KOPT-K1 (cell line): ENCODE measurements at regions not wholly inside any gene's neighbourhood (a gene's known extent, or its start where the extent isn't known, plus 50 kb on each side); places are given as distances from the start of the nearest gene placed in this dataset.
"Not testable (repeated sequence)": the region's sequence is repeated elsewhere in the genome, so short reads cannot be mapped to it uniquely, and the experiment has no call there.

Source experiments
- H3K27ac ChIP-seq: fragments of 200-600 bp; sonication (generic); 2 replicates; pipeline ENCODE4 v1.5.1; 2016; ENCODE audit warnings: antibody characterized with exemption, mild to moderate bottlenecking, low read depth, low read length; ENCODE audit not compliant: poor library complexity, severe bottlenecking
- H3K36me3 ChIP-seq: fragments of 200-600 bp; sonication (generic); 2 replicates; pipeline ENCODE4 v1.5.1; 2017; ENCODE audit warnings: antibody characterized with exemption, mild to moderate bottlenecking, low read length, moderate library complexity; ENCODE audit not compliant: insufficient read depth
- H3K9me3 ChIP-seq: fragments of 200-600 bp; sonication (generic); 2 replicates; pipeline ENCODE4 v1.5.1; 2017; ENCODE audit warnings: antibody characterized with exemption, low read length, mild to moderate bottlenecking; ENCODE audit not compliant: insufficient read depth, poor library complexity, severe bottlenecking

- Histone ChIP-seq H3K27ac (no peak overlapping the region), H3K9me3 (no peaks in the 10 kb centered on the region), H3K36me3 (no peaks in the 10 kb centered on the region)
Observed at GRCh38 chr1:213448776-213449175, 397.7 kb downstream of the RPS6KC1 start.

- no peaks in the 10 kb centered on the region for H3K9me3 ChIP-seq
- no peak overlapping the region for H3K27ac ChIP-seq
- H3K36me3 ChIP-seq: no peaks in the 10 kb centered on the region
Observed at GRCh38 chr1:213452501-213452900, 401.5 kb downstream of the RPS6KC1 start.

- H3K9me3 ChIP-seq: no peaks in the 10 kb centered on the region
- H3K36me3 ChIP-seq: no peaks in the 10 kb centered on the region
- no peak overlapping the region for H3K27ac ChIP-seq
Observed at GRCh38 chr1:213457186-213457585, 406.1 kb downstream of the RPS6KC1 start.

GRCh38 chr1:213457733-213458132, 406.7 kb downstream of the RPS6KC1 start:
- no peaks in the 10 kb centered on the region for H3K9me3 ChIP-seq
- H3K27ac ChIP-seq: no peak overlapping the region
- no peaks in the 10 kb centered on the region for H3K36me3 ChIP-seq

- not testable (repeated sequence) for H3K36me3 ChIP-seq, H3K9me3 ChIP-seq, H3K27ac ChIP-seq
Observed at GRCh38 chr1:213462374-213462773, 411.3 kb downstream of the RPS6KC1 start.

GRCh38 chr1:213464786-213465460, 413.9 kb downstream of the RPS6KC1 start:
- Histone ChIP-seq H3K9me3 (no peaks in the 10 kb centered on the region), H3K27ac (no peak overlapping the region), H3K36me3 (no peaks in the 10 kb centered on the region)

GRCh38 chr1:213466541-213466940, 415.5 kb downstream of the RPS6KC1 start:
- Histone ChIP-seq H3K36me3 (no peaks in the 10 kb centered on the region), H3K9me3 (no peaks in the 10 kb centered on the region), H3K27ac (no peak overlapping the region)

- no peaks in the 10 kb centered on the region for H3K36me3 ChIP-seq
- no peaks in the 10 kb centered on the region for H3K9me3 ChIP-seq
- no peak overlapping the region for H3K27ac ChIP-seq
Observed at GRCh38 chr1:213474054-213474453, 423.0 kb downstream of the RPS6KC1 start.

- no peak overlapping the region for H3K27ac ChIP-seq
- H3K36me3 ChIP-seq: no peaks in the 10 kb centered on the region
Observed at GRCh38 chr1:213481395-213481794, 430.4 kb downstream of the RPS6KC1 start.

GRCh38 chr1:213484333-213484732, 433.3 kb downstream of the RPS6KC1 start:
- Histone ChIP-seq H3K36me3 (no peaks in the 10 kb centered on the region), H3K9me3 (no peaks in the 10 kb centered on the region)

More at GRCh38 chr1:213481395-213481794, 430.4 kb downstream of the RPS6KC1 start:
- no peaks in the 10 kb centered on the region for H3K9me3 ChIP-seq

GRCh38 chr1:213484758-213485157, 433.7 kb downstream of the RPS6KC1 start:
- H3K9me3 ChIP-seq: no peaks in the 10 kb centered on the region
- no peak overlapping the region for H3K27ac ChIP-seq

More at GRCh38 chr1:213484333-213484732, 433.3 kb downstream of the RPS6KC1 start:
- H3K27ac ChIP-seq: no peak overlapping the region

GRCh38 chr1:213486488-213486887, 435.4 kb downstream of the RPS6KC1 start:
- Histone ChIP-seq H3K27ac (no peak overlapping the region), H3K9me3 (no peaks in the 10 kb centered on the region), H3K36me3 (no peaks in the 10 kb centered on the region)

More at GRCh38 chr1:213484758-213485157, 433.7 kb downstream of the RPS6KC1 start:
- H3K36me3 ChIP-seq: no peaks in the 10 kb centered on the region

GRCh38 chr1:213491468-213491867, 440.4 kb downstream of the RPS6KC1 start:
- Histone ChIP-seq H3K9me3 (no peaks in the 10 kb centered on the region), H3K36me3 (no peaks in the 10 kb centered on the region), H3K27ac (no peak overlapping the region)

- Histone ChIP-seq H3K36me3 (no peaks in the 10 kb centered on the region), H3K27ac (no peak overlapping the region), H3K9me3 (no peaks in the 10 kb centered on the region)
Observed at GRCh38 chr1:213492161-213493041, 441.4 kb downstream of the RPS6KC1 start.

GRCh38 chr1:213499444-213499843, 448.4 kb downstream of the RPS6KC1 start:
- no peaks in the 10 kb centered on the region for H3K9me3 ChIP-seq
- H3K27ac ChIP-seq: no peak overlapping the region
- H3K36me3 ChIP-seq: no peaks in the 10 kb centered on the region
